Mesodermal cell (in vitro differentiated cells): ENCODE measurements at regions not wholly inside any gene's neighbourhood (a gene's known extent, or its start where the extent isn't known, plus 50 kb on each side); places are given as distances from the start of the nearest gene placed in this dataset.
"Not testable (repeated sequence)": the region's sequence is repeated elsewhere in the genome, so short reads cannot be mapped to it uniquely, and the experiment has no call there.

Experiments used
- H3K27ac ChIP-seq: 2 replicates; pipeline ENCODE4 v1.7.0; 2013; ENCODE audit warnings: mild to moderate bottlenecking, low read depth, low read length, moderate library complexity; ENCODE audit not compliant: severe bottlenecking
- H3K36me3 ChIP-seq: 2 replicates; pipeline ENCODE4 v1.7.1; 2013; ENCODE audit warnings: mild to moderate bottlenecking, low read length, moderate library complexity; ENCODE audit not compliant: control insufficient read depth, insufficient read depth
- H3K4me1 ChIP-seq: one replicate; pipeline ENCODE4 v1.7.1; 2013; ENCODE audit warnings: mild to moderate bottlenecking, low read length; ENCODE audit not compliant: insufficient read depth, control insufficient read depth, poor library complexity, severe bottlenecking
- H3K4me3 ChIP-seq: 2 replicates; pipeline ENCODE4 v1.7.0; 2013; ENCODE audit warnings: low read length, control low read depth, mild to moderate bottlenecking; ENCODE audit not compliant: insufficient read depth, poor library complexity, severe bottlenecking; ENCODE audit errors: extremely low read depth
- H3K9me3 ChIP-seq: 2 replicates; pipeline ENCODE4 v1.7.1; 2013; ENCODE audit warnings: mild to moderate bottlenecking, low read length, moderate library complexity; ENCODE audit not compliant: control insufficient read depth
- WGBS, 2 experiments: methylation state at CpG; one replicate each; pipeline ENCODE4 v1.1.5; 2013; ENCODE audit warnings: missing lambda C conversion rate in 2 of 2; ENCODE audit not compliant: insufficient coverage in 2 of 2; 5-methylcytosine and 5-hydroxymethylcytosine counted together

DNA sequence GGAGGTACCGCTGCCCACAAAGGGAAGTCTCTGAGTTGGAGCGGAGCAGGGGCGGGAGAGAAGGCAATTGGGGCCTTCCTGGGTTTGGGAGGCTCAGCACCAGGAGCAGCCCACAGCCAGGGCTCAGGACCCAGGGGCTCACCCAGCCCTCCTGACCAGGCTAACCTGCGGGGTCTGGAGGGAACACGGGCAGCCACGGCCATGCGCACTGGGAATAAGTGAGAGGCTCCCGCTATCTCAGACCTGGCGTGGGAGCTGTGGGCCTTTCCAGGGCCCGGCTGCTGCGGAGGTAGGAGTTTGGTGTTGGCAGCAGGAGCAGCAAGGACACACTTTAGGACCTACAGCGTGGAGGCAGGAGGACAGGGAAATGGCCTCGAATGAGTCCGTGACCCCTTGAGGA lies 69.0 kb downstream of the RRM2 start:
- H3K4me1 ChIP-seq: no peaks in the 10 kb centered on the region
- WGBS, 2 experiments: 96 to 100% methylated on average over 10 to 14 of the region's 14 CpGs
- H3K27ac ChIP-seq: no peak overlapping the region
- no peaks in the 10 kb centered on the region for H3K9me3 ChIP-seq
- no peak overlapping the region for H3K4me3 ChIP-seq
- no peaks in the 10 kb centered on the region for H3K36me3 ChIP-seq

DNA sequence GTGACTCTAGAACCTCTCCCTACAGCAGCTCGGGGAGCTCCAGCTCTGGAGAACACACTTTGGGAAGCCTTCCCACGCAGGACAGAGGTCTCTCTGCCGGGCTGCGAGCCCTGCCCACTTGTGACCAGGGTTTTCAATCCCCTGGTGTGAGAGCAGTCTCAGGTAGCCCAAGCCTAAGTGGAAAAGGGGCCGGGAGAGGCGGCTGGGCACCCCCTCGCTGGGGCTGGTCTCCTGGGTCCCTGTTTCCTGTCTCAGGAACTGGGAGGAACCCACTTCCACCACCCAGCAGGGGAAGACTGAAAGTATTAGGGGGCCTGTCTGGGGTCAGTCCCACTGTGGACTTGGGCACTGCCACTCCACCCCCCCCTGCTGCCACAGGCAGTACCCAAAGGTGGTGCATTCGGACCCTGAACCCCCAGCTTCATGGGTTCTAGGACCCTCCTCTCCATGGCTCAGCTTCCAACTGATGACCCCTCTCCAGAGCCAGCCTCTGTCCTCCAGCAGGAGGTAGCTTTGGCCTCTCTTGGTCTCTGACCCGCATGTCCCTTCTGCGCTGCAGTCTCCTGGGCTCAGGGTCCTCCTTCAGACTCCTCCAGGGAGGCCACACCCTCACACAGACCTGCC lies 70.0 kb downstream of the RRM2 start:
- Histone ChIP-seq H3K4me1 (no peaks in the 10 kb centered on the region), H3K36me3 (no peaks in the 10 kb centered on the region), H3K9me3 (no peaks in the 10 kb centered on the region), H3K4me3 (no peak overlapping the region), H3K27ac (no peak overlapping the region)
- 92 to 95% methylated on average over 5 to 7 of the region's 10 CpGs for WGBS, 2 experiments

DNA sequence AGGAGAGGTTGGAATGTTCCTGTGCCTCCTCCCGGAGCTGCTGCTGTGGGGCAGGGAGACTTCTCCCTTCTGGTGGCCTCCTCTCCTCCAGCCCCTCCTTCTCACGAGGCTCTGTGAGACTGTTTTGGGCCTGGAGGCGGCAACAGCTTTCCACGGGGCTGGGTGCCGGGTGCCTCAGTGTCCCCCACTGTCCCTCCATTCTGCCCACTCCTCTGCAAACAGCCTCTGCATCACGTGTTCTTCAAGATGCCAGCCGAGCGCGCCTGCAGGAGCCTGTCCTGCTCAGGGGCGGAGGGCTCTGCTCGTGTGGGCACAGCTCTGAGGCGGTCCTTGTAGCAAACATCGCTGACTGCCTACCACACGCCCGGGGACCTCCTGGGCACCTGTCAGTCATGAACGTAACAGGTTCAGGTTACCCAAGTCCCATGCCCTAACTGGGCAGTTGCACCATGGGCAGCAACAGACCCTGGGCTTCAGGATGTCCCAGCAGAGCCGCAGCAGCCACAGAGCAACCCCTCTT lies 70.8 kb downstream of the RRM2 start:
- H3K4me3 ChIP-seq: no peak overlapping the region
- 91 to 93% methylated on average over 10 to 17 of the region's 17 CpGs for WGBS, 2 experiments
- H3K27ac ChIP-seq: no peak overlapping the region
- H3K36me3 ChIP-seq: no peaks in the 10 kb centered on the region
- no peaks in the 10 kb centered on the region for H3K9me3 ChIP-seq
- H3K4me1 ChIP-seq: no peaks in the 10 kb centered on the region

DNA sequence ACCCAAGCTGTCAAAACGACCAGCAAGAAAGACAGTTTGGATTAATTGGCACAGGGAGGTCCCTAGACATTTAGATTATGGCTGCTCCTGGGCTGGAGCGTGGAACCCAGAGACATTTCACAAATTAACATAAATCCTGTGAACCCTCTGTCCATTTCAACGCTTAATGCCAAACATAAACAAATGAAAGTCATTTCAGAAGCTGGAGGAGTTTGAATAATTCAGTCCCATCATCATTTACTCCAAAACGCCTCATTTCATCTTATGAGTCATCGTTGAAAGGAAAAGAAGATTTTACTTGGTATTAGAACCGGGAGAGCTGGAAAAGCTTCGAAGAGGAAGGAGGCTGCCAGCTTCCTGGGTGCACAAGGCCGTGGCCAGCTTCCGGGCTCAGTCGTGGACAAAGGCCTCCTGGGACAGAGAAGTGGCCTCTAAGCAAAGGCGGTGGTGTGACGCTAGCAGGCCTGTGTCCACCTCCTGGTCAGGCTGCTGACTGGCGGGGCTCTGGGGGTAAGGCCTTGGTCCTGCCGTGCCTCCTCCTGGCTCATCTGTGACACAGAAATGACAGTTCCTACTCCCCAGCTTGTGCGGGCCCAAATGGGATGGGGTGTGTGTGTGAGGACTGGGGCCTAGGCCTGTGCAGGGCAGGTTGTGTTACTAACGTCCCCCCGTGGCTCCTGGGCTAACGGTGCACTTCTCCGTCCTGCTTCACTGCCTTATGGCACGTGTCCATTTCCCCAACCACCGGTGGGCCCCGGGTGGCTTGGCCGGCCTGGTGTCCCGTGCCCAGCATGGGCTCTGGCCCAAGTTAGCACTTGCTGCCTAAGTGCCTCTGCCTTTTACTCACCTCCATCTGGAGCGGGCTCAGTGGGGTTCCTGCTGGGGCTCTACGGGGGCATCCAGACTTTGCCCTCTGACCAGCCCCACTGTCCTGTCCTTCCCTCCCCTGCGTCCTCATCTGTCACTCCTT lies 71.6 kb downstream of the RRM2 start:
- no peaks in the 10 kb centered on the region for H3K36me3 ChIP-seq
- H3K9me3 ChIP-seq: no peaks in the 10 kb centered on the region
- 91% methylated on average over 21 to 24 of the region's 27 CpGs for WGBS, 2 experiments
- no peak overlapping the region for H3K4me3 ChIP-seq
- H3K4me1 ChIP-seq: no peaks in the 10 kb centered on the region
- no peak overlapping the region for H3K27ac ChIP-seq

DNA sequence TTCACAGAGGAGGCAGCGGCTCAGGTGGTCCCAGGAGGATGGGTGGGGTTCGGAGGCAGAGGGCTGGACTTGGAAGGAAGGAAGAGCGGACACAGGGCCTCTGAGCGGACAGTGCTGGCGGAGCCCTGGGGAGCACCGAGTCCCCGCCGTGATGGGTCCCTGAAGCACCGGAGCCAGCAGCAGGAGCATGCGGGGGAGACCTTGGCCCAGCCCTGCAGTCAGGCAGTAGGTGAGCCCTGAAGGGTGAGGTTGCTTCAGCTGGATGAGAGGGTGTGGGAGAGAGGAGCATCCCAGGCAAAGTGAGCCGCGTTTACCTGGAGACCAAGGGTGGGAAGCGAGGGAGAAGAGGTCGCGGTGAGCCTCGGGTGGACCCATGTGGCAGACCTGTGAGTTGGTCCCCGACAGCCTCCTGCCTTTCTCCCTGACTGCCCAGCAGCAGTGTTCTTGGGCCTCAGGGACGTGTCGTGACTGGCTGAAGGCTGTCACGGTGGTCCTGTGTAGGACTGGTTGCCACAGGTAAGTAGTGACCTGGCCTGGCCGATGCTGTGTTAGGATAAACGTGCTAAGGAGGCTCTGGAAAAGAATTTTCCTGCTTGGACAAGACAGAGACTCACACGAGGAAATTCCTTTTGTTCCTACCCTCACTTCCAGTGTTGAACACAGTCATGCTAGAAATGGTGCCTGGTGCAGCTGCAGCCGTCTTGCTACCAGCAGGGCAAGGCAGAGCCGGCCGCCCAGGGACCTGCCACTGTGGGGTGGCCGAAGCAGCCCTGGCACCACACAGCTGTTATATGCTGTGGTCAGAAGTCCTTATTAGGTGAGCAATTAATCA lies 73.0 kb downstream of the RRM2 start:
- H3K9me3 ChIP-seq: no peaks in the 10 kb centered on the region
- no peak overlapping the region for H3K27ac ChIP-seq
- H3K4me3 ChIP-seq: no peak overlapping the region
- H3K36me3 ChIP-seq: no peaks in the 10 kb centered on the region
- no peaks in the 10 kb centered on the region for H3K4me1 ChIP-seq
- WGBS, 2 experiments: 91 to 94% methylated on average over 19 to 23 of the region's 27 CpGs

DNA sequence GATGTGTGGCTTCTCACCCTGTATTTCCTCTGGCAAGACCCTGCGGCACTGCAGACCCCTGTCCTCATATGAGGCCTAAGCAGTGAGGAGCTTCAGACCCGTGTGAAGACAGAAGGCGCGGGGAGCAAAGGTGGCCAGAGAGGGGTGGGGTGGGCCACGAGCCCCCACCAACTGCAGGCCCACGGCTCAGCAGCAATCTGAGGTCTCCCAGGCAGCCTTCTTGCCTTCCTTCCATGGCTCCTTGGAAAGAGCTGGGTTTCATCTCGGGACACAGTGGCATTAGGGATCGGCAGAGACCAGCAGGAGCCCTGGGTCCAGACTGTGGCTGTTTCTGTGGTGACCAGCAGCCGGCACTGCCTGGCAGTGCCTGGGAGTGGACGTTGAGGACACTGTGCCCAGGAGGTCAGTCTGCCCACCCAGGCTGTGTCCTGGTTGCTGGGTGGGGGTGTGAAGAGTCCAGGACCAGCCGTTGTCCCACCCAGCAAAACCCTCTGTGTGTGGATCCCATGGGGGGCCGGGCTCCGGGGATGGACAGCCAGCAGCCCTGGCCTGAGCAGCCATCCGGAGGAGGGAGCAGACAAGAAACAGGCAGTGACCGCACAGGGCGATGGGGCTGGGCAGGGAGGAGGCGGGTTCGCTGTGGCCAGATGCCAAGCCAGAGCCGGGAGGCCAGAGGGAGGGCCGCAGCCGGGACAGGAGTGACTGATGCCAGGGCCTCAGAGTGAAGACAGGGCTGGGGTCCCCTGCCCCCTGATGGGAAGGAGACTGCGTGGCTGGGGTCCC lies 73.8 kb downstream of the RRM2 start:
- Histone ChIP-seq H3K27ac (no peak overlapping the region), H3K36me3 (no peaks in the 10 kb centered on the region), H3K4me1 (no peaks in the 10 kb centered on the region), H3K4me3 (no peak overlapping the region), H3K9me3 (no peaks in the 10 kb centered on the region)
- WGBS, 2 experiments: 94 to 95% methylated on average over 21 to 22 of the region's 22 CpGs

DNA sequence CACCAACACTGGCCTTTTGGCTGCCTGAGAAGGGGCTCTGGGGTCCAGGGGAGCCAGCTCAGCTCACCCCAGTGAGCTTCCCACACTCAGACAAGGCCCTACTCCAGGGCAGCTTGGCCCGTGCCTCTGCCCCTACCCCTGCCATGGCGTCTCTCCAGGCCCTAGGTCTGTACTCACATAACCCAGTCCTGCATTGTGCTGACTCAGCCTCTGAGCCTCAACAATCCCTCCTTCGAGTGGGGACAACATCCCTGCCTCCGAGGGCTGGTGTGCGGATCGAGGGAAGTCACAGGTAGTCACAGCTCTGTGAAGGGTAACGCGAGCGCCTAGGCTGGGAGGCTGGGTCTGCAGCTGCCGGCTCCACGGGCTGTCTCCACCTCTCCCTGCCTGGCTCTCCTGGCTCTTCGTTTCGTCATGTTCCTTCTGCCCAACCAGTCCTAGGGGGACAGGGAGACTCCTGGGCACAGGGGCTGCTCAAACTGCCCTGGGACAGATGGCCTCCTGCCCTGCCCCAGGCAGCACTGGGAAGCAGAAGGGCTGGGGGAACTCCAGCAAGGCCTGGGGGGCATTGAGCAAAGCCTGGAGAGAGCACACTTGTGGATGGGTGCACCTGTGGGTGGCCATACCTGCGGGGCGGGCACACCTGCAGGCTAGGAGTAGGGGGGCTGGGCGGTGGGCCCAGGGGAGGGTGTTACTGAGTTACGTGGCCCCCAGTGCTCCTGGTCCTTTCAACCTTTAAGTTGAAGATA lies 74.6 kb downstream of the RRM2 start:
- H3K36me3 ChIP-seq: no peaks in the 10 kb centered on the region
- H3K4me1 ChIP-seq: no peaks in the 10 kb centered on the region
- no peak overlapping the region for H3K4me3 ChIP-seq
- 95% methylated on average over 12 of the region's 17 CpGs for WGBS, 2 experiments
- H3K9me3 ChIP-seq: no peaks in the 10 kb centered on the region
- H3K27ac ChIP-seq: no peak overlapping the region

DNA sequence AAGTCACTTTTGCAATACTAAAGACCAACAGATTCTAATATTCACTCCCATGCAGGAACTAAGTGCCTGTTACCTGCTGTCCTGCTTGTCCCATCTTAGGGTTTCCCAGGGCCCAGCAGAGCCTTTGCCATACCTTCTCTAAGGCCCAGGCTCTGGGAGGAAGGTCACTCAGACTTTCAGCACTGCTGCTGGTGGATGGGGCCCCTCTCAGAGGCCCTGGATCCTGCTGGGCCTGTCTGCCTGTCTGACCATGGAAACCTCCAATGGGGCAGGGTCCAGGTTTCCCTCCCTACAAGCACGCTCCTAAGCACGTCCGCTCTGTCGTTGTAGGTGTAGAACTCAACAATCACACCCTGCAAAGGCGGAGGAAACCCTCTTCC lies 75.1 kb downstream of the RRM2 start:
- no peak overlapping the region for H3K4me3 ChIP-seq
- WGBS, 2 experiments: 78 to 96% methylated on average over 5 of the region's 5 CpGs
- H3K36me3 ChIP-seq: no peaks in the 10 kb centered on the region
- H3K9me3 ChIP-seq: no peaks in the 10 kb centered on the region
- H3K27ac ChIP-seq: no peak overlapping the region
- no peaks in the 10 kb centered on the region for H3K4me1 ChIP-seq

DNA sequence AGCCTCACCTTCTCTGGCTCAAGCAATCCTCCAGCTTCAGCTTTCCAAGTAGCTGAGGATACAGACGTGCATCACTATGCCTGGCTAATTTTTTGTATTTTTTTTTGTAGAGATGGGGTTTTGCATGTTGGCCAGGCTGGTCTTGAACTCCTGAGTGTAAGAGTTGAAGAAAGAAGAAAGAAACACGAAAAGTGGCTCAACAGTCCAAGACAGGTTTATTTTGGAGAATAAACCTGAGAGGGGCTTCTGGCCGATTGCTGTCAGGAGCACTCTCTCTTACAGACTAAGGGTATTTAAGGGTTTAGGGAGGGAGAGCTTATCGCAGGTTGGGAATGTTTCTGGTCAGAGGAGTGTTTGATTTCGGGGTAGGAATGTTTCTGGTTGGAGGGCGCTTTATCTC lies 75.9 kb downstream of the RRM2 start:
- 77 to 78% methylated on average over 5 of the region's 6 CpGs for WGBS, 2 experiments
- not testable (repeated sequence) for H3K27ac ChIP-seq, H3K36me3 ChIP-seq, H3K4me3 ChIP-seq, H3K9me3 ChIP-seq, H3K4me1 ChIP-seq
